Stimulated activated CD8-positive, alpha-beta memory T cell treated with anti-CD3 and anti-CD28 coated beads, Interleukin-2, amount 100 ng/mL, for 1 hour (primary cell): ENCODE measurements at regions not wholly inside any gene's neighbourhood (a gene's known extent, or its start where the extent isn't known, plus 50 kb on each side); places are given as distances from the start of the nearest gene placed in this dataset.
"Not testable (repeated sequence)": the region's sequence is repeated elsewhere in the genome, so short reads cannot be mapped to it uniquely, and the experiment has no call there.

Experiments
- DNase-seq, 2 donors: peaks; one replicate each; pipeline ENCODE4 v3.0.0-alpha.2; 2020; ENCODE audit warnings: low read depth in 2 of 2

GRCh38 chr1:21385022-21385421 lies 54.9 kb upstream of the NBPF3 start:
- no peak for DNase-seq

GRCh38 chr1:21384620-21385019 lies 55.3 kb upstream of the NBPF3 start:
- DNase-seq: no peak

- no peak for DNase-seq
Observed at GRCh38 chr1:21383785-21384401, 56.0 kb upstream of the NBPF3 start.

- DNase-seq: no peak
Observed at GRCh38 chr1:21381354-21381753, 58.6 kb upstream of the NBPF3 start.

GRCh38 chr1:21380147-21380546 lies 59.8 kb upstream of the NBPF3 start:
- not testable (repeated sequence) for DNase-seq

- no peak for DNase-seq
Observed at GRCh38 chr1:21379571-21379970, 60.4 kb upstream of the NBPF3 start.

GRCh38 chr1:21378705-21379494 lies 61.0 kb upstream of the NBPF3 start:
- no peak for DNase-seq

- DNase-seq: no peak
Observed at GRCh38 chr1:21372383-21372782, 67.6 kb upstream of the NBPF3 start.

GRCh38 chr1:21369905-21370304 lies 70.0 kb upstream of the NBPF3 start:
- no peak for DNase-seq

- DNase-seq: peak; percentile 39 to 47
Observed at GRCh38 chr1:21368515-21369289, 71.2 kb upstream of the NBPF3 start.

- DNase-seq: not testable (repeated sequence)
Observed at GRCh38 chr1:21367973-21368514, 71.9 kb upstream of the NBPF3 start.

GRCh38 chr1:21366288-21366687 lies 73.6 kb upstream of the NBPF3 start:
- no peak for DNase-seq

- no peak for DNase-seq
Observed at GRCh38 chr1:21365036-21365435, 74.8 kb upstream of the ECE1 start.

- DNase-seq: no peak
Observed at GRCh38 chr1:21362096-21362495, 71.8 kb upstream of the ECE1 start.

GRCh38 chr1:21361506-21361905 lies 71.2 kb upstream of the ECE1 start:
- DNase-seq: no peak

- no peak for DNase-seq
Observed at GRCh38 chr1:21357161-21357560, 66.9 kb upstream of the ECE1 start.

GRCh38 chr1:21355956-21356355 lies 65.7 kb upstream of the ECE1 start:
- no peak for DNase-seq

GRCh38 chr1:21352586-21352985 lies 62.3 kb upstream of the ECE1 start:
- no peak for DNase-seq

GRCh38 chr1:21351901-21352300 lies 61.6 kb upstream of the ECE1 start:
- no peak for DNase-seq

GRCh38 chr1:21350202-21350885 lies 60.1 kb upstream of the ECE1 start:
- DNase-seq: no peak

- no peak for DNase-seq
Observed at GRCh38 chr1:21349693-21350092, 59.4 kb upstream of the ECE1 start.

GRCh38 chr1:21347072-21347581 lies 56.9 kb upstream of the ECE1 start:
- DNase-seq: no peak
